MCF 10A (cell line): ENCODE measurements at regions not wholly inside any gene's neighbourhood (a gene's known extent, or its start where the extent isn't known, plus 50 kb on each side); places are given as distances from the start of the nearest gene placed in this dataset.
"Not testable (repeated sequence)": the region's sequence is repeated elsewhere in the genome, so short reads cannot be mapped to it uniquely, and the experiment has no call there.

Experiments used
- BruUV-seq: library from RNA; stranded (reverse); fragments of 400-500 nt; replicated peaks from 2 replicates; lab custom pipeline; 2021; lab: Mats Ljungman, UMichigan
- CTCF ChIA-PET: fragments of 300-600 bp; sonication (Branson Sonifier 250); formaldehyde crosslinking; extraction: SDS; loops from one replicate; lab custom pipeline; 2021; ENCODE audit warnings: antibody characterized with exemption, inconsistent platforms; lab: Yijun Ruan, JAX
- POLR2A ChIA-PET: fragments of 300-600, 350-650 bp; sonication (Branson Sonifier 250); formaldehyde crosslinking; extraction: SDS; loops from one replicate; lab custom pipeline; 2020; ENCODE audit warnings: antibody characterized with exemption, inconsistent platforms; lab: Yijun Ruan, JAX
- DNase-seq: peaks from one replicate; pipeline ENCODE4 v3.0.0-alpha.2; 2018; ENCODE audit not compliant: unreplicated experiment
- H3K27ac Mint-ChIP-seq: one replicate; pipeline ENCODE4 v1.8.0; 2022; ENCODE audit warnings: mild to moderate bottlenecking, low read depth, mixed read lengths; ENCODE audit not compliant: unreplicated experiment
- H3K27me3 Mint-ChIP-seq: one replicate; pipeline ENCODE4 v1.8.0; 2022; ENCODE audit warnings: mixed read lengths; ENCODE audit not compliant: insufficient read depth, unreplicated experiment
- H3K36me3 Mint-ChIP-seq: one replicate; pipeline ENCODE4 v1.8.0; 2022; ENCODE audit warnings: mild to moderate bottlenecking, moderate library complexity, mixed read lengths; ENCODE audit not compliant: insufficient read depth, unreplicated experiment
- H3K4me1 Mint-ChIP-seq: one replicate; pipeline ENCODE4 v1.8.0; 2022; ENCODE audit warnings: mixed read lengths; ENCODE audit not compliant: insufficient read depth, unreplicated experiment
- H3K4me3 Mint-ChIP-seq: one replicate; pipeline ENCODE4 v1.8.0; 2022; ENCODE audit warnings: mild to moderate bottlenecking, moderate library complexity, mixed read lengths; ENCODE audit not compliant: unreplicated experiment
- H3K9me3 Mint-ChIP-seq: one replicate; pipeline ENCODE4 v1.8.0; 2022; ENCODE audit warnings: mixed read lengths; ENCODE audit not compliant: unreplicated experiment
- intact Hi-C: fragments of 100-400 bp; cut with micrococcal nuclease; formaldehyde crosslinking; loops from 2 replicates; pipeline ENCODE4 v1.14.1; 2022
- TF ChIP-seq, protein P1 (sequence below): fragments of 200-600 bp; IDR thresholded peaks from one replicate; pipeline ENCODE4 v1.8.0; 2022; ENCODE audit warnings: antibody characterized with exemption, mild to moderate bottlenecking; ENCODE audit not compliant: unreplicated experiment

DNA sequence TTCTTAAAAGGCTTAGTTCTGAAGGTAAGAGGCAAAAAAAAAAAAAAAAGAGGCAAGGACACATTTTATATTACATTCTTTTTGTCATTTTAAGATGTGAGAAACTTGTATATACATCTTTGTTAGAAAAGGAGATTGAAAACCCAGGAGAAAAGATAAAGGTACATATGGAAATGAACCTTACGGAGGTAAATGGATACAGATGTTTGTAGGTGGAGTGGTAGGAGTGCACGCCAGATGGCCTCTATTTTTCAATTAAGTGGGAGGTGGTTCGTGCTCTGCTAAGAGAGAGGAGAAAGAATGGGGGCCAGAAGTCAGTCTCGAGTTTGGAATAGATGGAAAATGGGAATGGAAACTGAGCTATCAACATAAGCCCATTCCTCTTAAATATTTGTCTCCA, 622.5 kb upstream of the GHITM start:
- CTCF ChIA-PET: no interaction called here

GRCh38 chr10:83517456-83517855, 621.9 kb upstream of the GHITM start:
- intact Hi-C loops: no loop called here
- no peaks in the 10 kb centered on the region for H3K4me1 Mint-ChIP-seq
- H3K27ac Mint-ChIP-seq: no peak overlapping the region
- H3K9me3 Mint-ChIP-seq: no peaks in the 10 kb centered on the region
- no peaks in the 10 kb centered on the region for H3K27me3 Mint-ChIP-seq
- CTCF ChIA-PET: no interaction called here
- TF ChIP-seq, protein P1, sequence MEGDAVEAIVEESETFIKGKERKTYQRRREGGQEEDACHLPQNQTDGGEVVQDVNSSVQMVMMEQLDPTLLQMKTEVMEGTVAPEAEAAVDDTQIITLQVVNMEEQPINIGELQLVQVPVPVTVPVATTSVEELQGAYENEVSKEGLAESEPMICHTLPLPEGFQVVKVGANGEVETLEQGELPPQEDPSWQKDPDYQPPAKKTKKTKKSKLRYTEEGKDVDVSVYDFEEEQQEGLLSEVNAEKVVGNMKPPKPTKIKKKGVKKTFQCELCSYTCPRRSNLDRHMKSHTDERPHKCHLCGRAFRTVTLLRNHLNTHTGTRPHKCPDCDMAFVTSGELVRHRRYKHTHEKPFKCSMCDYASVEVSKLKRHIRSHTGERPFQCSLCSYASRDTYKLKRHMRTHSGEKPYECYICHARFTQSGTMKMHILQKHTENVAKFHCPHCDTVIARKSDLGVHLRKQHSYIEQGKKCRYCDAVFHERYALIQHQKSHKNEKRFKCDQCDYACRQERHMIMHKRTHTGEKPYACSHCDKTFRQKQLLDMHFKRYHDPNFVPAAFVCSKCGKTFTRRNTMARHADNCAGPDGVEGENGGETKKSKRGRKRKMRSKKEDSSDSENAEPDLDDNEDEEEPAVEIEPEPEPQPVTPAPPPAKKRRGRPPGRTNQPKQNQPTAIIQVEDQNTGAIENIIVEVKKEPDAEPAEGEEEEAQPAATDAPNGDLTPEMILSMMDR: no peak
- no TSS peak for BruUV-seq
- no peak overlapping the region for H3K4me3 Mint-ChIP-seq
- DNase-seq: no peak
- H3K36me3 Mint-ChIP-seq: no peaks in the 10 kb centered on the region
- POLR2A ChIA-PET: no interaction called here

More for the DNA sequence above, 622.5 kb upstream of the GHITM start:
- no peaks in the 10 kb centered on the region for H3K4me1 Mint-ChIP-seq
- intact Hi-C loops: no loop called here
- no peaks in the 10 kb centered on the region for H3K36me3 Mint-ChIP-seq
- H3K9me3 Mint-ChIP-seq: no peaks in the 10 kb centered on the region
- H3K4me3 Mint-ChIP-seq: no peak overlapping the region
- H3K27me3 Mint-ChIP-seq: no peaks in the 10 kb centered on the region
- POLR2A ChIA-PET: no interaction called here
- BruUV-seq: no TSS peak
- TF ChIP-seq, protein P1: no peak
- no peak overlapping the region for H3K27ac Mint-ChIP-seq
- DNase-seq: no peak

DNA sequence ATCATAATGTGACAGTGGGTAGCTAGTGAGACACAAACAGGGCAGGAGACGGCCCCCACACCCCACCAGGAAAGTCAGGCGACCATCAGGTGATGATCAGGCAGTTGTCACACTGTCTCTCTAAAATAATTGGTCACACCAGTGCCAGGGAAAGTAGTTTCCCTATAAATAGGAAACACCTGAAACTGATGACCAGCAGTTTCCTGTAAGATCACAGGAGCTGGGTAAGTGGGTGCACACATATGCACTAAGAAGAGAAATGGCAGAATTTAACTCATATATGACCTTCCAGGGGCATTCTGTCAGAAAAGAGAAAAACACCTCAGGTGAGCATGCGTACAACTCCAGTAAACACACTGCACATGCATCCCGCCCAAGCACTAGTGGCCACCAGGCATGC, 620.5 kb upstream of the GHITM start:
- TF ChIP-seq, protein P1: no peak
- DNase-seq: no peak
- intact Hi-C loops: no loop called here
- ChIA-PET POLR2A (no interaction called here), CTCF (no interaction called here)
- no peaks in the 10 kb centered on the region for H3K36me3 Mint-ChIP-seq
- H3K9me3 Mint-ChIP-seq: no peaks in the 10 kb centered on the region
- H3K27ac Mint-ChIP-seq: no peak overlapping the region
- H3K4me1 Mint-ChIP-seq: peaks cover 5% of the 10 kb centered on the region
- no peaks in the 10 kb centered on the region for H3K27me3 Mint-ChIP-seq
- no TSS peak for BruUV-seq
- no peak overlapping the region for H3K4me3 Mint-ChIP-seq

DNA sequence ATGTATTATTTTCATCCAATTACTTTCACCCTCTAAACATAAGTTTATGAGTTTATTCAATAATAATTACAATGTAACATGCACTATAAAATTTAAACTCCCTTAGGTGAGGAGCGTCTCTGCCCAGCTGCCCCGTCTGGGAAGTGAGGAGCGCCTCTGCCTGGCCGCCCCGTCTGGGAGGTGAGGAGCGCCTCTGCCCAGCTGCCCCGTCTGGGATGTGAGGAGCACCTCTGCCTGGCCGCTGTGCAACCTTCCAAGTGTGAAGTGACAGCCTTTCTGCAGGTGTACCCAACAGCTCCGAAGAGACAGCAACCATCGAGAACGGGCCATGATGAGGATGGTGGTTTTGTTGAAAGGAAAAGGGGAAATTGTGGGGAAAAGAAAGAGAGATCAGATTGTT, 618.9 kb upstream of the GHITM start:
- POLR2A ChIA-PET, H3K36me3 Mint-ChIP-seq, H3K9me3 Mint-ChIP-seq, BruUV-seq, CTCF ChIA-PET, H3K4me3 Mint-ChIP-seq, intact Hi-C loops, DNase-seq, H3K27ac Mint-ChIP-seq, H3K4me1 Mint-ChIP-seq, H3K27me3 Mint-ChIP-seq: not testable (repeated sequence)

- CTCF ChIA-PET: interaction anchor here (0.7 kb wide), 1 partner anchor 191 kb away, joined by 4 read pairs; no protein-coding TSS in a partner anchor
- no peak overlapping the region for H3K4me3 Mint-ChIP-seq
- DNase-seq: no peak
- H3K36me3 Mint-ChIP-seq: no peaks in the 10 kb centered on the region
- intact Hi-C loops: no loop called here
- BruUV-seq: no TSS peak
- POLR2A ChIA-PET: no interaction called here
- H3K27ac Mint-ChIP-seq: no peak overlapping the region
- no peaks in the 10 kb centered on the region for H3K9me3 Mint-ChIP-seq
- H3K27me3 Mint-ChIP-seq: no peaks in the 10 kb centered on the region
- TF ChIP-seq, protein P1: no peak
- peaks cover 5% of the 10 kb centered on the region for H3K4me1 Mint-ChIP-seq
These were observed 616.9 kb upstream of the GHITM start for GRCh38 chr10:83522456-83522855.
